H9 (cell line): ENCODE measurements at regions not wholly inside any gene's neighbourhood (a gene's known extent, or its start where the extent isn't known, plus 50 kb on each side); places are given as distances from the start of the nearest gene placed in this dataset.

Experiments used
- DNase-seq: peaks from one replicate; pipeline ENCODE4 v3.0.0-alpha.2; 2017
- H2AFZ ChIP-seq: one replicate; pipeline ENCODE4 v1.6.1; 2013; ENCODE audit warnings: mild to moderate bottlenecking, low read length, control low read depth, moderate library complexity
- H2AK5ac ChIP-seq: 2 replicates; pipeline ENCODE4 v1.6.1; 2013; ENCODE audit warnings: low read length, control low read depth, mixed read lengths; ENCODE audit not compliant: insufficient read length
- H2BK120ac ChIP-seq: one replicate; pipeline ENCODE4 v1.6.1; 2013; ENCODE audit warnings: low read depth, mild to moderate bottlenecking, low read length, control low read depth, inconsistent platforms; ENCODE audit not compliant: poor library complexity, severe bottlenecking
- H2BK12ac ChIP-seq: 2 replicates; pipeline ENCODE4 v1.6.1; 2013; ENCODE audit warnings: low read length, control low read depth, mixed read lengths, low read depth; ENCODE audit not compliant: insufficient read length
- H2BK15ac ChIP-seq: 2 replicates; pipeline ENCODE4 v1.6.1; 2013; ENCODE audit warnings: low read depth, low read length, control low read depth
- H2BK20ac ChIP-seq: one replicate; pipeline ENCODE4 v1.6.1; 2013; ENCODE audit warnings: low read depth, mild to moderate bottlenecking, low read length, control low read depth, inconsistent platforms; ENCODE audit not compliant: poor library complexity, severe bottlenecking
- H2BK5ac ChIP-seq: 2 replicates; pipeline ENCODE4 v1.6.1; 2013; ENCODE audit warnings: low read length, control low read depth, mixed read lengths; ENCODE audit not compliant: insufficient read length
- H3K14ac ChIP-seq: 2 replicates; pipeline ENCODE4 v1.6.1; 2013; ENCODE audit warnings: low read length, control low read depth; ENCODE audit not compliant: insufficient read depth
- H3K18ac ChIP-seq: 2 replicates; pipeline ENCODE4 v1.6.1; 2013; ENCODE audit warnings: low read depth, mild to moderate bottlenecking, mixed read lengths, low read length, control low read depth; ENCODE audit not compliant: insufficient read length
- H3K23ac ChIP-seq: 2 replicates; pipeline ENCODE4 v1.6.1; 2013; ENCODE audit warnings: low read length, control low read depth, mixed read lengths, low read depth; ENCODE audit not compliant: insufficient read length
- H3K23me2 ChIP-seq: 2 replicates; pipeline ENCODE4 v1.6.1; 2013; ENCODE audit warnings: low read depth, mild to moderate bottlenecking, mixed read lengths, low read length, control low read depth; ENCODE audit not compliant: insufficient read length, poor library complexity, severe bottlenecking
- H3K27ac ChIP-seq: 2 replicates; pipeline ENCODE4 v1.5.1; 2013; ENCODE audit warnings: low read length, control low read depth, mixed read lengths, low read depth; ENCODE audit not compliant: insufficient read length
- H3K27me3 ChIP-seq: 2 replicates; pipeline ENCODE4 v1.6.1; 2013; ENCODE audit warnings: low read length, control low read depth, inconsistent platforms; ENCODE audit not compliant: insufficient read depth
- H3K4ac ChIP-seq: 2 replicates; pipeline ENCODE4 v1.6.1; 2013; ENCODE audit warnings: low read depth, mild to moderate bottlenecking, control low read depth, inconsistent platforms, low read length, moderate library complexity
- H3K4me1 ChIP-seq: 2 replicates; pipeline ENCODE4 v1.6.1; 2013; ENCODE audit warnings: low read length, control low read depth, inconsistent platforms; ENCODE audit not compliant: insufficient read depth
- H3K4me2 ChIP-seq: 2 replicates; pipeline ENCODE4 v1.6.1; 2013; ENCODE audit warnings: low read length, control low read depth, mixed read lengths; ENCODE audit not compliant: insufficient read length, insufficient read depth
- H3K56ac ChIP-seq: 2 replicates; pipeline ENCODE4 v1.6.1; 2013; ENCODE audit warnings: low read depth, mild to moderate bottlenecking, mixed read lengths, low read length, control low read depth; ENCODE audit not compliant: insufficient read length
- H3K79me1 ChIP-seq: 2 replicates; pipeline ENCODE4 v1.6.1; 2013; ENCODE audit warnings: low read depth, mild to moderate bottlenecking, moderate library complexity, low read length, control low read depth, inconsistent platforms; ENCODE audit not compliant: insufficient read depth, poor library complexity, severe bottlenecking
- H3K79me2 ChIP-seq: 2 replicates; pipeline ENCODE4 v1.6.1; 2013; ENCODE audit warnings: low read length, control low read depth, inconsistent platforms; ENCODE audit not compliant: insufficient read depth
- H3K9ac ChIP-seq: 2 replicates; pipeline ENCODE4 v1.6.1; 2013; ENCODE audit warnings: low read length, control low read depth, mixed read lengths; ENCODE audit not compliant: insufficient read length; ENCODE audit errors: extremely low read depth
- H3K9me3 ChIP-seq: one replicate; pipeline ENCODE4 v1.6.1; 2013; ENCODE audit warnings: low read depth, low read length, inconsistent platforms; ENCODE audit not compliant: control insufficient read depth
- H3T11ph ChIP-seq: one replicate; pipeline ENCODE4 v1.6.1; 2013; ENCODE audit warnings: mild to moderate bottlenecking, low read length, control low read depth, inconsistent platforms
- H4K20me1 ChIP-seq: one replicate; pipeline ENCODE4 v1.6.1; 2013; ENCODE audit not compliant: control insufficient read depth, insufficient read length, insufficient read depth
- H4K5ac ChIP-seq: 2 replicates; pipeline ENCODE4 v1.6.1; 2013; ENCODE audit warnings: low read depth, mild to moderate bottlenecking, mixed read lengths, low read length, control low read depth; ENCODE audit not compliant: insufficient read length
- H4K8ac ChIP-seq: replicated peaks from 2 replicates; pipeline ENCODE4 v1.6.1; 2013; ENCODE audit warnings: low read length, control low read depth, mixed read lengths, low read depth; ENCODE audit not compliant: insufficient read length
- H4K91ac ChIP-seq: 2 replicates; pipeline ENCODE4 v1.6.1; 2013; ENCODE audit warnings: low read depth, mild to moderate bottlenecking, moderate library complexity, mixed read lengths, low read length, control low read depth; ENCODE audit not compliant: insufficient read length
- H3K27ac Mint-ChIP-seq, 3 experiments: 2 replicates in 2 of 3; 3 replicates in 1 of 3; pipeline ENCODE4 v1.8.0; 2020 to 2021; ENCODE audit warnings: mixed read lengths in 3 of 3, mild to moderate bottlenecking in 1 of 3, moderate library complexity in 1 of 3
- H3K27me3 Mint-ChIP-seq: 2 replicates; pipeline ENCODE4 v1.8.0; 2021; ENCODE audit warnings: low read depth, mild to moderate bottlenecking, moderate library complexity, mixed read lengths
- H3K36me3 Mint-ChIP-seq, 3 experiments: 2 replicates in 2 of 3; 3 replicates in 1 of 3; pipeline ENCODE4 v1.8.0; 2020 to 2021; ENCODE audit warnings: low read depth in 3 of 3, mixed read lengths in 3 of 3; ENCODE audit not compliant: insufficient read depth in 1 of 3
- H3K4me1 Mint-ChIP-seq, 2 experiments: 2 replicates each; pipeline ENCODE4 v1.8.0; 2020; ENCODE audit warnings: mixed read lengths in 2 of 2
- H3K4me3 Mint-ChIP-seq, 2 experiments: 2 replicates in 1 of 2; 3 replicates in 1 of 2; pipeline ENCODE4 v1.8.0; 2020 to 2021; ENCODE audit warnings: mild to moderate bottlenecking in 2 of 2, mixed read lengths in 2 of 2, moderate library complexity in 1 of 2
- H3K9me3 Mint-ChIP-seq, 2 experiments: 2 replicates in 1 of 2; 3 replicates in 1 of 2; pipeline ENCODE4 v1.8.0; 2020; ENCODE audit warnings: mild to moderate bottlenecking in 2 of 2, mixed read lengths in 2 of 2, moderate library complexity in 1 of 2
- WGBS: extraction: QIAGEN DNeasy Blood & Tissue Kit; methylation state at CpG from one replicate; pipeline ENCODE4 v1.1.7; 2013; ENCODE audit warnings: missing lambda C conversion rate, low lambda C conversion rate, mixed read lengths; ENCODE audit not compliant: insufficient read length; ENCODE audit errors: extremely low coverage; 5-methylcytosine and 5-hydroxymethylcytosine counted together
- TF ChIP-seq, protein P1 (sequence below): fragments of 200-600 bp; sonication (generic); conservative IDR thresholded peaks from 3 replicates; pipeline ENCODE4 v1.8.0; 2021; ENCODE audit warnings: antibody characterized with exemption, mild to moderate bottlenecking

DNA sequence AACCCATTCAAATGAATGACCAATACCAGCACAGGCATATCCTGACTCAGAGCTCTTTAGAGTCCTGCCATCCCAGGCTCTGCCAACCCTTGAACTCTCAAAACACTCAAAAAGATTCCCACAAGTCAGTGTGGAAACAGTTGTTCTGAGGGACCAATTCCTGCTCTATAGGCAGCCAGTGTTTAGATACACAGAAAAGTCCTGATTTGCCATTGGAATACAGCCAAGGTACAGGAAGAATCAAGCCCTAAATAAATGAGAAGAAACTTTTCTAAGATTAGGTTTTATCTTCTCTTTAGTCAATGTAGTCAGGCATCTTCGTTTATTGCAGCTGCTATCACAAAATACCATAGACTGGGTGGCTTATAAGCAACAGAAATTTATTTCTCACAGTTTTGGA lies 626.8 kb upstream of the ARID1B start:
- Histone ChIP-seq H3T11ph (no peak overlapping the region), H3K18ac (no peak overlapping the region), H3K79me1 (no peaks in the 10 kb centered on the region), H3K79me2 (no peaks in the 10 kb centered on the region), H3K4me2 (no peak overlapping the region), H2BK15ac (no peak overlapping the region), H2BK20ac (no peak overlapping the region), H2AFZ (no peak overlapping the region), H2AK5ac (no peak overlapping the region), H3K56ac (no peak overlapping the region), H3K23ac (no peak overlapping the region), H2BK12ac (no peak overlapping the region), H3K27ac (no peak overlapping the region), H2BK5ac (no peak overlapping the region), H3K4ac (no peak overlapping the region), H4K5ac (no peak overlapping the region), H4K91ac (no peak overlapping the region), H3K9ac (no peak overlapping the region), H3K14ac (no peak overlapping the region), H3K9me3 (no peaks in the 10 kb centered on the region), H3K4me1 (no peaks in the 10 kb centered on the region), H2BK120ac (no peak overlapping the region), H4K8ac (no peak overlapping the region), H3K23me2 (no peaks in the 10 kb centered on the region), H4K20me1 (no peaks in the 10 kb centered on the region), H3K27me3 (no peaks in the 10 kb centered on the region)
- no CpG with 5 or more reads among the region's 1 CpG for WGBS
- Mint-ChIP-seq H3K36me3 (no peaks in the 10 kb centered on the region), H3K9me3 (peaks cover 0 to 2% of the 10 kb centered on the region in 2 experiments; a peak in 3 of 5 replicates), H3K27ac (no peak overlapping the region), H3K4me3 (no peak overlapping the region), H3K27me3 (no peaks in the 10 kb centered on the region; the same call in none of the 2 replicates), H3K4me1 (peaks cover 0 to 9% of the 10 kb centered on the region in 2 experiments; a peak in 2 of 4 replicates)
- TF ChIP-seq, protein P1, sequence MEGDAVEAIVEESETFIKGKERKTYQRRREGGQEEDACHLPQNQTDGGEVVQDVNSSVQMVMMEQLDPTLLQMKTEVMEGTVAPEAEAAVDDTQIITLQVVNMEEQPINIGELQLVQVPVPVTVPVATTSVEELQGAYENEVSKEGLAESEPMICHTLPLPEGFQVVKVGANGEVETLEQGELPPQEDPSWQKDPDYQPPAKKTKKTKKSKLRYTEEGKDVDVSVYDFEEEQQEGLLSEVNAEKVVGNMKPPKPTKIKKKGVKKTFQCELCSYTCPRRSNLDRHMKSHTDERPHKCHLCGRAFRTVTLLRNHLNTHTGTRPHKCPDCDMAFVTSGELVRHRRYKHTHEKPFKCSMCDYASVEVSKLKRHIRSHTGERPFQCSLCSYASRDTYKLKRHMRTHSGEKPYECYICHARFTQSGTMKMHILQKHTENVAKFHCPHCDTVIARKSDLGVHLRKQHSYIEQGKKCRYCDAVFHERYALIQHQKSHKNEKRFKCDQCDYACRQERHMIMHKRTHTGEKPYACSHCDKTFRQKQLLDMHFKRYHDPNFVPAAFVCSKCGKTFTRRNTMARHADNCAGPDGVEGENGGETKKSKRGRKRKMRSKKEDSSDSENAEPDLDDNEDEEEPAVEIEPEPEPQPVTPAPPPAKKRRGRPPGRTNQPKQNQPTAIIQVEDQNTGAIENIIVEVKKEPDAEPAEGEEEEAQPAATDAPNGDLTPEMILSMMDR = no peak
- DNase-seq = no peak
